ENCODE measurements at regions not wholly inside any gene's neighbourhood (a gene's known extent, or its start where the extent isn't known, plus 50 kb on each side); places are given as distances from the start of the nearest gene placed in this dataset.

- DNase-seq: no peak
- Histone ChIP-seq H3K4me3 (ENCODE audit: low read depth, low read length) (no peak overlapping the region), H3K27me3 (replicated peaks) (no peaks in the 10 kb centered on the region), H3K36me3 (replicated peaks) (no peaks in the 10 kb centered on the region), H3K27ac (no peak overlapping the region)
- TF ChIP-seq CTCF (IDR thresholded peaks at IDR 0.05; ENCODE audit: low read depth, low read length, missing control alignments): no peak
- in situ Hi-C loops (cut with HindIII; ENCODE audit: low pct_ligation_motif_present, low sequenced_read_pairs): no loop called here
Measured at GRCh38 chr12:46108721-46109120, 118.3 kb upstream of the SCAF11 start.

- Histone ChIP-seq H3K27ac (no peak overlapping the region), H3K4me3 (ENCODE audit: low read depth, low read length) (no peak overlapping the region), H3K36me3 (replicated peaks) (no peaks in the 10 kb centered on the region), H3K27me3 (replicated peaks) (no peaks in the 10 kb centered on the region)
- no peak for TF ChIP-seq CTCF (IDR thresholded peaks at IDR 0.05; ENCODE audit: low read depth, low read length, missing control alignments)
- in situ Hi-C loops (cut with HindIII; ENCODE audit: low pct_ligation_motif_present, low sequenced_read_pairs): no loop called here
- DNase-seq: no peak
Measured at GRCh38 chr12:46107591-46107990, 117.2 kb upstream of the SCAF11 start.

GRCh38 chr12:46105735-46106134 is 115.4 kb upstream of the SCAF11 start:
- no peaks in the 10 kb centered on the region for H3K27me3 ChIP-seq (replicated peaks)
- H3K4me3 ChIP-seq (ENCODE audit: low read depth, low read length): no peak overlapping the region
- in situ Hi-C loops (cut with HindIII; ENCODE audit: low pct_ligation_motif_present, low sequenced_read_pairs): no loop called here
- no peak overlapping the region for H3K27ac ChIP-seq
- DNase-seq: no peak
- no peaks in the 10 kb centered on the region for H3K36me3 ChIP-seq (replicated peaks)
- no peak for TF ChIP-seq CTCF (IDR thresholded peaks at IDR 0.05; ENCODE audit: low read depth, low read length, missing control alignments)

- Histone ChIP-seq H3K36me3 (replicated peaks) (no peaks in the 10 kb centered on the region), H3K27ac (no peak overlapping the region), H3K27me3 (replicated peaks) (no peaks in the 10 kb centered on the region), H3K4me3 (ENCODE audit: low read depth, low read length) (no peak overlapping the region)
- TF ChIP-seq CTCF (IDR thresholded peaks at IDR 0.05; ENCODE audit: low read depth, low read length, missing control alignments): no peak
- DNase-seq: no peak
- in situ Hi-C loops (cut with HindIII; ENCODE audit: low pct_ligation_motif_present, low sequenced_read_pairs): no loop called here
Measured at GRCh38 chr12:46103559-46104383, 113.4 kb upstream of the SCAF11 start.

- TF ChIP-seq CTCF (IDR thresholded peaks at IDR 0.05; ENCODE audit: low read depth, low read length, missing control alignments): no peak
- Histone ChIP-seq H3K27me3 (replicated peaks) (no peaks in the 10 kb centered on the region), H3K27ac (no peak overlapping the region), H3K36me3 (replicated peaks) (no peaks in the 10 kb centered on the region), H3K4me3 (ENCODE audit: low read depth, low read length) (no peak overlapping the region)
- DNase-seq: no peak
- in situ Hi-C loops (cut with HindIII; ENCODE audit: low pct_ligation_motif_present, low sequenced_read_pairs): no loop called here
Measured at GRCh38 chr12:46101485-46101869, 111.1 kb upstream of the SCAF11 start.

Data from brain microvascular endothelial cell (primary cell).